HG02759 (cell line): ENCODE measurements at regions not wholly inside any gene's neighbourhood (a gene's known extent, or its start where the extent isn't known, plus 50 kb on each side); places are given as distances from the start of the nearest gene placed in this dataset.

ENCODE experiments used
- ATAC-seq: cut with Tn5 transposase; IDR thresholded peaks from one replicate; pipeline ENCODE4 v1.9.1; 2021; ENCODE audit warnings: mild to moderate bottlenecking, moderate library complexity; ENCODE audit not compliant: unreplicated experiment

DNA sequence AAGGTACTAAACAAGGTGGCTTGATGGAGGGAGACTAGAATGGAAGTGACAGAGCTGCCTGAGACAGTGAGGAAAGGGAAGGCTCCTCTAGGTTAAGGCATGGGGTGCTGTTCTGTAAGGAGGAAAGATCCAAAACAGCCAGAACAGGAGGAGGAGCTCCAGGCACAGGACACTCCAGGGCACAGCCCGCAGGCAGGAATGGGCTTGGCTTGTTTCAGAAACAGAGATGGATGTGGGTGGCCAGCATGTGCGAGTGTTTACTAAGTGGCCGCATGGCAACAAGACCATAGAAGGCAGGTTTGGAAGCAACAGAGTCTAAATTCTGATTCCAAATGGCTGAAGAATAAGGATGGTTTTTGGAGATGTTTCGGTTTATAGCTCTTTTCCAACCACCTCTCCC lies 889.1 kb downstream of the AACS start:
- ATAC-seq = no peak

DNA sequence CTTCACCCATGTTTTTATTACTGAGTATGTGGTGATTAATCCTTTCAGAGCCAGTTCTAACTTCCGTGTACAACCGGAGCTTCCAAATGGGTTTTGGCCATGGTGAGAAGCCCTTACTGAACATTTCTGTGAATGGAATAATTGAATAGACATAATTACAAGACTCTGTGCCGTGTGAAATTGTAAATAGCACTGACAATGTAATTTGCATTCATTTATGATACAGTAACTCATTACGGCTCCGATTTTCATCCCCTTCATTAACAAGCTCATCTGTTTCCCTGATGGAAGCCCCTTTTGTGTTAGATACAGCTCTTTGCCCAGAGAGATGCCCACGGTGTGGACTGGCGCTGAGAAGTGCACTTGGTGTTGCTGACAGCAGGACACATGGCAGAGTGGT lies 891.0 kb downstream of the AACS start:
- no peak for ATAC-seq

DNA sequence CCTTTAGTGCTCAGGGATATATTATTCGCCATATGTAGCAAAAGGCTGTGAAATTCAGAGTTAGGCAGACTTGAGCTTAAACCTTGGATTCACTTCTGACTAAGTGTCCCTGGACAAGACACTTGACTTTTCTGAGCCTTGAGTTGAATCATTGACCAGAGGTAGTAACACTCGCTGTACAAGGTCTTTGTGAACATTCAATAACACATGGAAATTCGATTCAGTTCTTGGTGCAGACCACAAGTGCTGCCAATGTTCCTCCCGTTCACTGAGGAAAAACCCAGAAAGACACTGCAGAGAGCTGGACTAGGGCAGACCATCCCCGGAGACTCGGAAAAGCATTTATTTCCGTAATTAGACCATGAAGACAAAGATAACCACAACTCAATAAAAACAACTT lies 901.4 kb downstream of the AACS start:
- ATAC-seq = no peak

DNA sequence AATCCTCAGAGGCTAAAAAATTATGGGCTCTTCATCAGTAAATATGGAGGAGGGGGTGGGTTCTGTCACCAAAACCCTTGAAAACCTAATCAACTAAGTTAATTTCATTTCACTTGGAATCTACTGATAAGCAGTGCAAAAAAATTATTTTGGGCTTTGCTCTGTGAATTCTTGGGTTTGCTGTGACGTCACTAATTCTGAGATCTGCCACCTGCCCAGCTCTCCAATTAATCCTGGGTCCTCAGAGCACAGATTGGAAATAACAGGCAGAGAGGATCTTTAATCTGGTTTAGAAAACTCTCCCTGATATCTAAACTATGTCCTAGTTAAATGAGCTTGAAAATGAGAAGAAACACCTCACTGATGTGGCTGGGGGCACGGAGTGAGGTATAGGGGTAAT lies 903.2 kb downstream of the AACS start:
- ATAC-seq = no peak

DNA sequence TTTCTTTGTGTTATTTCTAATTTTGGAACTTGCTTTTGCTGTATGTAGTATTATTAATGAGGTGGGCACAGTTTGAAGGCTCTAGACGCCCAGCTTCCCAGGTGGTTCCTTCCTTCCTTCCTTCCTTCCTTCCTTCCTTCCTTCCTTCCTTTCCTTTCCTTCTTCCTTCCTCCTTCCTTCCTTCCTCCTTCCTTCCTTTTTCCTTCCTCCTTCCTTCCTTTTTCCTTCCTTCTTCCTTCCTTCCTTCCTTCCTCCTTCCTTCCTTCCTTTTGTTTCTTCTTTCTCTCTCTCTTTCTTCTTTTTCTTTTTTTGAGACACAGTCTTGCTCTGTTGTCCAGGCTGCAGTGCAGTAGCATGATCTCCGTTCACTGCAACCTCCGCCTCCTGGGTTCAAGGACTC lies 906.7 kb downstream of the AACS start:
- no peak for ATAC-seq

DNA sequence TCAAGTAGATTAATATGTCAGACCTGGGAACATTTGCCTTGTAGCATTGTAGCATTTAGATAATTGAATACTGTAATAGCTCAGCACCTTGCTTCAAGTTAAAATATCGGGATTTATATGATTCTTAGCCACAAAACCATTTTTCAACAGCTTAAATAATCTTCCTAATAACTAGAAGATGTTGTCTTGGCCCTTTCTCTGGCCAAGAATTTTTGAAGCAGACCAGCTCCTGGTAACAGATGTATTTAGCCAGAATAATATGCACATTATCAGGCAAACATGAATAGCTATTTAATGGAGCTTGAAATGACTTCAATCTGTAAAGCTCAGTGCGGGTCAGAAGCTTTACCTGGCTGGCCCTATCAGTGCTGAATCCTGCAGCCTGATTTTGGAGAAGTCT lies 913.1 kb downstream of the AACS start:
- ATAC-seq = no peak

DNA sequence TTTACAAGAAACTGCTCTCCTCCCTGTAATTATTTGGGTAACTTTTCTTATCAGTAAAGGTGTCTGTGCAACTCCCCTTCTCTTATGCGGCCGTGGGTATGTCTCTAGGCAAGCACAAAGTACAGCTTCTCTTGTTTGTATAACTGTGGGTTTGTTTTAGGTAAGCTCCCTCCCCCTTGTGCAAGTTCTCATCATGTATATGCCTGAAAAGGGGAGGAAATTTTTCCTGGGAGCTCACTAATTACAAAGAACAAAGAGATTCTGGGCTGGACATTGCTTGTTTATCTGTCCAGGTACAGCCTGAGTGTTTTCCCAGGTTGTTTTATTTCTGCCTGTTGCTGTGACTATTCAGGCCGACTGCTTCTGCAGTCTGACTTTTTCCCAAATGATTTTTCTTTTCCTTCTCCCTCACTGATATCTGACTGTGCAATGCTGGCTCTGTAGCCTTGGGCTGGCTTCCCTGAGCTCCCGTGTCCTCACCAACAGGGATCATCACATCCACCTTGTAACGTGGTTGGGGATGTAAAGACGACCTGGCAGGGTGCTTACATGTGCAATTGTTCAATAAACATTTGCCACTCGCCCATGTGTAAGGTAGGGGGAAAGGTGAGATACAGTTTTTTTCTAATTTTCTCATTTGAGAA lies 916.5 kb downstream of the AACS start:
- no peak for ATAC-seq

DNA sequence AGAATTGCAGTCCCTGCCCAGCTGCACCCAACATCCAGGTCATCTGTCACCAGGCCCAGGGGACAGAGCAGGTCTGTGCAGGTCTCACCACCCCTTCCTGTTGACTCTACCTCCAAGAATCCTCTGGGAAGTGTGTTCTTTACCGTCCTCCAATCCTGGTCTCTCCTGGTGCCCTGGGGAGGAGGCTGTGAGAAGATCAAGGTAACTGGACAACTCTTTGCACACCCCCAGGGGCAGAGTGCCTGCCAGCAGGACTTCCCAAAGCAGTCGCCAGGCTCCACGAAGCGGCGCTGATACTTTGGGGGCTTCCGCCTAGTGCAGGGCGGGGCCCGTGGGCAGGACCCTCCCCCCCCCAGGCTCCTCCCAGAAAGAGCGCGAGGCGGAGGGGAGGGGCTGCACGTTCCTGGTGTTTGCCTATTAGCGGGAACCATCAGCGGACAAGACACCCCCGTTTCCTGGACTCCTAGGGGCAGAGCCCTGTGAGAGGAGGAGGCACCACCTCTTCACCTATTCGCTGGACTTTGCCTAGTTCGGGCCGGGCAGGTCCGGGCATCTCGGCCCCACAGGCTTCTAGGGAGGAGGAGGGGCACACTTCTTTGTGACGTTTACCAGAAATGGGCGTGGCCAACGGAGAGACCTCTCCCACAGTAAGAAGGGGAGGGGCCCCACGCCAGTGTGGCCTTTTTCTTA lies 918.0 kb downstream of the AACS start:
- ATAC-seq = peak; percentile 50

DNA sequence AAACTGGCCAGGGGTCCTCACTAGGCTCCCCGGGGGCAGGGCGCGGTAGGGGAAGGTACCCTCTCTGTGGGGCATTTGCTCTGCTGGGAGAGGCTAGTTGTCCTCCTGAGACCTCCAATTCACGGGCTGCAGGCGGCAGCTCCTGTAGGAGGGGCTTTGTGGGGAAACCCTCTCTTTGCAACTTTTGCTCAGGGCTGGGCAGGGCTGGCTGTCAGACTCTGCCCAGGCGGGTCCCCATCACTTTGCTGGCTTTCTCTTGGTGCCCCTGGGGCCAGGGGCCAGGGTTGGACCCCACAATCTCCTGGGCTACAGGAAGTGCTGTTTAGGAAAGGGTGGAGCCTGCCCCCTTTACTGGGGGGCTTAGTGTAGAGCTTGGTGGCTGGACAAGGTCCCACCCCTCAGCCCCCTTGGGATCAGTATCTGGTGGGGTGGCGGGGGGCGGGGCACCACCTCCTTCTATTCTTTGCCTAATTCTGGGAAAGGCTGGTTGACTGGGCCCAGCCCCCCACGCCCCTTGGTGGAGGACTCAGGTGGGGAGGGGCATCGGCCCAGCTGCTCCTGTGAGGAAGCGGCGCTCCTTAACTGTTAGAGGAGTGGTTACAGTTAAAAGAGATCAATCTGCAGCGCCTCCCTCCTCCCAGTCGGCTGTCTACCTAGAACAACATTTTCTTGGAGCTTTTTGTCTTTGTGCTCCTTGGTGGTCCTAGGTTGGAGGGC lies 918.7 kb downstream of the AACS start:
- peak; percentile 28 for ATAC-seq

DNA sequence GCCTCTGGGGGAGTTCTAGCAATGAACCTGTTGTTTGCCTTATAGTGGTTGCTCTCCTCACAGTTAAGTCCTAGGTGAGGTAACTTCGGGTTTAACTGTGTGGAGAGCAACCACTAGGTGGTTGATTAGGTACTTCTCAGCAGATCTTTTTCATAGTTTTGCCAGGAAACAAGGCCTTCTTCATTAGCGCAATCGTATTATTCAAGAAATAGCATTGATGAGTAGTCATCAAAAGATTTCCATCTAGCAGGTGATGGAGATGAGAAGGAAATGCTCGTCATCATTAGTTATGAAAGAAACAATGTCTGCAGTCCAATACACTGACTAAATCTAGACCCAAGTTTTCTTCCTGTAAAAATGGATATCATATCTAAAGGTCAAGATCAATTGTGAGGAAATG lies 923.3 kb downstream of the AACS start:
- no peak for ATAC-seq

DNA sequence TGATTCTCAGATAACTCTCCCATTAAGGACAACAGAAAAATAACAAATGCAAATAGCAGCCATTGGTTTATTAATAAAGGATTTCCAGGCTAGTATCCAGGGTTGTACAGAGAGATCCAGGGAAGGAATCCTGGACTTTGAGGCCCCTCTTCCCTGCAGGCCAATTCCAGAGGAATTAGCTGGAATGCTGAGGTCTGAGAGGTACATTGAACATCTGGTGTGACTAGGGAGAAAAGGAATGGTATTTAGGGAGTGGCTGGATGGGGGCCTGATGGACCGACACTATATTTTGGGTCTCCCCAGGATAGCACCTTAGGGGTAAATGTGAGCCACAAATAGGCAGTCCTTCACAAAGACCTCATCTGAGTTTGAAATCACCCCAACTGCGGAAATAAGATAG lies 924.5 kb downstream of the AACS start:
- no peak for ATAC-seq

DNA sequence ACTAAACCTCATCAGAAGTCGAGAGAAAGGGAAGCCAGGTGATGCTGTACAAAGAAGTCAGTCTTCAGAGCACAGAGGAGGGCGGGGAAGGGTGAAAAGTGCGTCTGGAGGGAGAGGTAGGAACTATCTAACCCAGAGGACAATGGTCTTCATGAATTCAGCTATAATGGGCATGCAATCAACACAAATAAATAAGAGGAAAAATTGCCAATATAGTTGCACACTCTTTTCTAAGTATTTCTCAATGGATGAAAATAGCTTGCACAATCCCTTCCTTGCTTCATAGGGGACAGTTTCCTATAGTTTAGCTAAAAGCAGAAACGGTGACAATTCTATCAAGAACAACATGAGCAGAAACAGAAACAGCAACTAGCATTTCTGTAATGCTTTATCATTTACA lies 931.2 kb downstream of the AACS start:
- no peak for ATAC-seq

DNA sequence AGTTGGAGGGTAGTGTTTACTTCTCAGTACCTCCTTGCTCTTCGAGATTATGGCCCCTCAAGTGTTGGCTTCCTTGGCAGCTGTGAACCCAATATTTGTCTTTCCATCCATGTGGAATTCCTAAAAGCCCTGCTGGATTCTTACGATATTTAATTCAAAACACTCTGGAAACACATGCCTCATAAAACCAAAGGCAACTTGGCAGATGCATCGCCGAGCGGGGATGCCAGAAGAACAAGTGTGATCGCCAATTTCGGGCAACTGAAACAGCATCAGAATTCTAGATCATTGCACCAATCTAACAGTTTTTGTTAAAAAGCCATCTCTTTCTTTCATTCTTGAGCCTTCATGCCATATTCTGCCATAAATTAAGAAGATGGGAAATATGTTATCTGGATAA lies 934.4 kb downstream of the AACS start:
- ATAC-seq = no peak

DNA sequence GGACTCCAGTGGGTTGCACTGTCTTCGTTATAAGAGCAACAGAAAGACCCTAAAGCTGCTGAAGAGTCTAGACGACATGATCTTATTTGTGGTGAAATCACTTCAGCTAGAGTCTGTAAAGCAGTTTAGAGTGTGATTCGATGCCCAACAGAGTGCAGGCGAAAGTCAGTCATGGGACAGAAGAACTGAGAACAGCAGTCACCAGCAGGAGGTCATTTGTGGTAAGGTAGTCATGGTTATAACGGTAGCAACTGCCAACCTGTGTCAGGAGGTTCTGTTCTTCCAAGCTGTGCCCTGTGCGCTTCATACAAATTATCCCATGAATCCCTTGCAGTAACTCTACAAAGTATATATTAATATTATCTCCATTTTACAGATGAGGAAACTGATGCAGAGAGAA lies 954.1 kb downstream of the AACS start:
- ATAC-seq = no peak

DNA sequence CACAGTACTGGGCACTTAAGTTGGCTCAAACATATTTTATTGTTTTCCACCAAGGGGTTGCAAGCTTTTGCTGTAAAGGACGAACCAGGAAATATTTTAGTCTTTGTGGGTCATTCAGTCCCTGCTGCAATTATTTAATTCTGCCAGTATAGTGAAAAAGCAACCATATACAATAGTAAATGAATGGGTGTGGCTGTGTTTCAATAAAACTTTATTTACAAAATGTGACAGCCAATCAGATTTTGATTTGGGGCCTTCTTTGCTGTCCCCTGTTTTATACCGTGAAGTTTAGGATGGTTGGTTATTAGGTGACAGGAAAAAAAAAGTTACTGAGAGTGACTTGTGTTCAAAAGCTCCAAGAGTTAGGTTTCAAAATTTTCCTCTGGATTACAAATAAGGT lies 956.4 kb downstream of the AACS start:
- ATAC-seq = no peak

DNA sequence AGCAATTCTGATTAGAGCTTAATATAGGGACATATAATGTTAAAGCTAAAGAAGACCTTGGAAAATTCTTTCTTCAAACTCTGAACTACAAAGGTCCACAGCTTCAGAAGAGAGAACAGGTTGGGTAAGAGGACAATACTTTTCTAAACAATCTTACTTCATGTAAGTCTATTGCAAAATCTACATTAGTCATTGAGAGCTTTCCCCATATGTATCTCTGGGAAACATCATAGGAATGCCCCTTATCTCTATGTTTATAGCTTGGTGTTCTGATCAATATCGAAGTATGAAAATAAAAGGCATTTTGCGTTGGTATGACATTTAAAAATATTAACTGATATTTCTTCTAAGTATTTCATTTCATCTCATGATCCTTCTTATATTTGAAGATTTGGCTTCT lies 962.6 kb downstream of the AACS start:
- no peak for ATAC-seq

DNA sequence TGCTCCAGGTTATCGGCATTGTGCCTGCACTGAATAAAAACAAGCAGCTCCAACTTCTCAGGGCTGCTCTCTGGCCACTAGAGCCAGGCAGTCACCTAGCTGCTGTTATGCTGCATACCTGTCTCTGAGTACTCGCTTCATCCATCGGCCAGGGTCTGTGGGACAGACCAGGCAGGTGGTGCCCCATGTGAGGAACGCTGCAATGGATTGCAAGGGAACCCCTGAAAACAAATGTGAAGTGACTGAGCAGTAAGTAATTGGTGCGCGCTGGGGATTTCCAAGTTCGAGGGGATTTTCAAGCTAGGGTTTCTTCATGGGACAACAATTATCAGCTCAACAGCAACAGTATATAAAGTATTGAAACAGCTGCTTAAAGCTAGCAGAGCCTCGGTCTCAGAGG lies 965.3 kb downstream of the AACS start:
- ATAC-seq = no peak

DNA sequence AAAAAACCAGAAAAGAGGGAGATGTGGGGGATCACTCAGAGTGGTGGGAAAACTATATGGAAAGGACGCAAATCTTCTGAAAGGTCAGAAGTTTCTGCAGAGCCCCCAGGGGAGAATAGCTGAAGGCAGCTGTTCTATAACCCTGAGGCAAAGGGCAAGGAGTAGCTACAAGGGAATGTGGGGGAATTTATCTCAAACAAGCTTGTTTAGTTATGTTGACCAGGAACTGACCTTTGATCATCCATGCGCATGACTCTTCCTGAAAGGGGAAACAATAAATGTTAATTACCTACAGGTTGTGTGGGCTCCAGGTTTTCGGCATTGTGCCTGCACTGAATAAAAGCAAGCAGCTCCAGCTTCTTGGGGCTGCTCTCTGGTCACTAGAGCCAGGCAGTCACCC lies 968.5 kb downstream of the AACS start:
- ATAC-seq = no peak

DNA sequence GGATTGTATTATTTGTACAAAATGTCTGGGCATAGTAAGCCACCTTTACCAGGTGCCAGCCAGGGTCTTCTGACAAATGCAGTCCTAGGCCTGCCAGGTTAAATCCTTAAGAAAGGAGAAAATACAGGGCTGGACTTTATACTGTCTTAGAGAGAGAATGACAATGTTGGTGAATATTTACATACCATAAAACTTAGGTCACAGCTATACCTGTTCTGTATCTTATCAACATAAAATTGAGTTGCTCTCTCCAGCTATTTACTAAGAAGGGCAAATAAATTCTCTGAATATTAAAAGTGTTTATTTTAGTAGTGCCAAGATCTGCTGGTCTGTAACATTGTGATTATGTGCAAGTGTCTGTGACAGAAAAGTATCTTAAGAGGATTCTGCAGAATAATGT lies 971.1 kb downstream of the AACS start:
- ATAC-seq = no peak

DNA sequence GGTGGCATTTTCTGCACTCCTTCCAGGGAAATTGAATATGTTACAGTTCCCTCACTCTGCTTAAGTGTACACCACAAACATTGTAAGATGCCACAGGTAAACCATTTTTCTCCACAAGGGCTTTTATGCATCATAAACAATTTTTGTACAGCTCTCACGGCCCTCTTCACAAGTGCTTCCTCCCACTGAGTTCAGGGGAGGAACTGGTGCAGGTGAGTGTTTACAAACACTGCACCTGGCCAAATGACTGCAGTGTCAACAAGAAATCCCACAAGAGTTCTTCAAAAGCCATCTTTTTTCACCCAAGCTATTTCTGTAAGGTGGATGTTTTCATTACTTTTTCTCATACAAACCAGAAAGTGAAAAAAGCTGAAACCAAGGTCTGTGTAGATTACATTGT lies 973.2 kb downstream of the AACS start:
- ATAC-seq = no peak

DNA sequence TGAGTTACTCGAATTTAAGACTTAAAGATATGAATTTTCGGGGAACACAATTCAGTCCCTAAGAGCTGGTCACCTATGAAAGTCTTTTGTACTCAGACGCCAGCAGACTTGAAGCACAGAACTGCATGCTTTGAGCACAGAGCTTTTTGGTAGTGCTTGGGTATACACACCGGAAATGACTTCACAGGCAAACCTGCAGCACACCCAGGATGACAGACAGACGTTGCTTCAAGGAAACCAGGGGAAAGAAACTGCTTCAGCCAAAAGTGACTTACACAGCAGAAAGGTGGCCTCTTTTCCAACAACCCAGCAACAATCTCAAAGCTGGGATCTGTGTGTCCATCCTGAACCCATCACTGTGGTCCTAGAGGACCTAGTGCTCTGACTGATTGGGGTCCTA lies 975.1 kb downstream of the AACS start:
- no peak for ATAC-seq

DNA sequence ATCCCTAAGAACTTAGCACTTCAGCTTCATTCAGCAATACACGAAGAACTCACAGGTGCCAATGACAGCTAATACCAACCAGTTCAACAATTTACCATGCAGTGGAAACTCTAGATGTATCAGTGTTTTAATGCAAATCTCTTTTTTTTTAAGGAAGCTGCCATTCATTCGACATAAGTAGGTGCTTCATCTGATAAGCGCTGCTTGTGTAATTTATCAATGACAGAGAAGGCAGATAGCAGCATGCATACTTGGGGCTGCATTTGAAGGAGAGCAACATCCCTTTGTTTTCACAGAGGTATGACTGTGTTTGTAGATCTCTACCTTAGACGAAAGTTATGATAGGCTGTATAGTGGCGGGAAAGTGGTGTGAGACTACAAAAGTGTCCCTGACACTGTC lies 977.1 kb downstream of the AACS start:
- no peak for ATAC-seq
